Parathyroid adenoma (tissue), 2 donors: ENCODE measurements at regions not wholly inside any gene's neighbourhood (a gene's known extent, or its start where the extent isn't known, plus 50 kb on each side); places are given as distances from the start of the nearest gene placed in this dataset.
"Not testable (repeated sequence)": the region's sequence is repeated elsewhere in the genome, so short reads cannot be mapped to it uniquely, and the experiment has no call there.

Experiments used
- H2AFZ ChIP-seq: fragments of 300-600 bp; sonication (generic); one replicate; pipeline ENCODE4 v1.7.0; 2017; ENCODE audit warnings: antibody characterized with exemption, mild to moderate bottlenecking
- H3K27ac ChIP-seq: fragments of 300-600 bp; sonication (generic); one replicate; pipeline ENCODE4 v1.7.0; 2017
- H3K27me3 ChIP-seq: fragments of 300-600 bp; sonication (generic); one replicate; pipeline ENCODE4 v1.7.0; 2017; ENCODE audit warnings: low read length; ENCODE audit not compliant: control insufficient read depth, insufficient read depth
- H3K36me3 ChIP-seq: fragments of 300-600 bp; sonication (generic); one replicate; pipeline ENCODE4 v1.7.0; 2017; ENCODE audit warnings: low read length; ENCODE audit not compliant: control insufficient read depth, insufficient read depth
- H3K4me1 ChIP-seq: fragments of 300-600 bp; sonication (generic); one replicate; pipeline ENCODE4 v1.7.0; 2017; ENCODE audit warnings: control low read depth
- H3K4me2 ChIP-seq: fragments of 300-600 bp; sonication (generic); one replicate; pipeline ENCODE4 v1.7.0; 2017; ENCODE audit warnings: low read length
- H3K4me3 ChIP-seq: fragments of 300-600 bp; sonication (generic); one replicate; pipeline ENCODE4 v1.7.0; 2017; ENCODE audit warnings: low read depth, low read length
- H3K79me2 ChIP-seq: fragments of 300-600 bp; sonication (generic); one replicate; pipeline ENCODE4 v1.7.0; 2017; ENCODE audit warnings: control low read depth
- H3K9ac ChIP-seq: fragments of 300-600 bp; sonication (generic); one replicate; pipeline ENCODE4 v1.7.0; 2017; ENCODE audit warnings: mild to moderate bottlenecking
- H3K9me3 ChIP-seq: fragments of 300-600 bp; sonication (generic); one replicate; pipeline ENCODE4 v1.7.0; 2017; ENCODE audit warnings: low read length; ENCODE audit not compliant: control insufficient read depth
- CTCF ChIP-seq: fragments of 300-600 bp; sonication (generic); IDR thresholded peaks from one replicate; pipeline ENCODE4 v1.7.0; 2017; ENCODE audit warnings: antibody characterized with exemption, mild to moderate bottlenecking
- donor health status: primary hyperparathyroidism.

DNA sequence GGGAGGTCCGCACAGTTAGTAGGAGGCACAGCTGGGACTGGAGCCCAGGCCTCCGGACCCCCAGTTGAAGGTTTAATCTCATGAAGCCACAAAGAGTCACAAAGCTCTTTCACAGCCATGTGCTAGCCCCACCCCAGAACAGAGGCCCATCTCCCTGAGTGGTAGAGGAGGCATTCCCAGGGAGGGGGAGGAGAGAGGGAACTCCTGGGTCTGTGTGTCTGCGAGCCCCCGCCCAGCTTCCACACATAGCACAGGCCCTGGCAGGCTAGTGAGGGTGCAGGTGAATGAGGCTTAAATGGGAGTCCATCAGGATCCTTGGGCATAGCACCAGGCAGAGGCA is 197.8 kb downstream of the MATN1 start:
- H3K27ac ChIP-seq = no peak overlapping the region
- H2AFZ ChIP-seq = no peak overlapping the region
- H3K9me3 ChIP-seq = no peaks in the 10 kb centered on the region
- no peaks in the 10 kb centered on the region for H3K79me2 ChIP-seq
- TF ChIP-seq CTCF = no peak
- H3K4me1 ChIP-seq = peaks cover 4% of the 10 kb centered on the region
- H3K4me3 ChIP-seq = no peak overlapping the region
- no peaks in the 10 kb centered on the region for H3K27me3 ChIP-seq
- H3K4me2 ChIP-seq = no peak overlapping the region
- no peaks in the 10 kb centered on the region for H3K36me3 ChIP-seq
- H3K9ac ChIP-seq = no peak overlapping the region

GRCh38 chr1:30524840-30525617 is 198.4 kb downstream of the MATN1 start:
- H3K36me3 ChIP-seq = no peaks in the 10 kb centered on the region
- H2AFZ ChIP-seq = no peak overlapping the region
- H3K27ac ChIP-seq = no peak overlapping the region
- peaks cover 4% of the 10 kb centered on the region for H3K4me1 ChIP-seq
- H3K9me3 ChIP-seq = no peaks in the 10 kb centered on the region
- TF ChIP-seq CTCF = no peak
- no peaks in the 10 kb centered on the region for H3K79me2 ChIP-seq
- no peaks in the 10 kb centered on the region for H3K27me3 ChIP-seq
- H3K9ac ChIP-seq = no peak overlapping the region
- H3K4me2 ChIP-seq = no peak overlapping the region
- H3K4me3 ChIP-seq = no peak overlapping the region

- H3K36me3 ChIP-seq, H3K4me3 ChIP-seq, H3K79me2 ChIP-seq, H3K9me3 ChIP-seq, H3K27me3 ChIP-seq, H3K27ac ChIP-seq, H2AFZ ChIP-seq, H3K9ac ChIP-seq, H3K4me2 ChIP-seq, H3K4me1 ChIP-seq: not testable (repeated sequence)
These were observed 199.3 kb downstream of the MATN1 start for GRCh38 chr1:30524025-30524555.

GRCh38 chr1:30523055-30524020 is 200.0 kb downstream of the MATN1 start:
- H2AFZ ChIP-seq = no peak overlapping the region
- no peaks in the 10 kb centered on the region for H3K9me3 ChIP-seq
- H3K36me3 ChIP-seq = no peaks in the 10 kb centered on the region
- H3K4me2 ChIP-seq = no peak overlapping the region
- H3K27me3 ChIP-seq = no peaks in the 10 kb centered on the region
- H3K79me2 ChIP-seq = no peaks in the 10 kb centered on the region
- H3K27ac ChIP-seq = no peak overlapping the region
- TF ChIP-seq CTCF = no peak
- no peak overlapping the region for H3K9ac ChIP-seq
- H3K4me1 ChIP-seq = peaks cover 4% of the 10 kb centered on the region
- no peak overlapping the region for H3K4me3 ChIP-seq
